Neural progenitor cell (in vitro differentiated cells): ENCODE measurements at regions not wholly inside any gene's neighbourhood (a gene's known extent, or its start where the extent isn't known, plus 50 kb on each side); places are given as distances from the start of the nearest gene placed in this dataset.
A peak's percentile ranks its signal among the peaks of the same experiment; 100 is the strongest.

ENCODE experiments used
- DNase-seq: peaks from one replicate; pipeline ENCODE4 v3.0.0-alpha.2; 2016; ENCODE audit warnings: low spot score
- H2AFZ ChIP-seq: fragments of 200-600 bp; sonication (generic); replicated peaks from 2 replicates; pipeline ENCODE4 v1.6.1; 2016; ENCODE audit warnings: antibody characterized with exemption
- H3F3A ChIP-seq: fragments of 200-600 bp; sonication (generic); 2 replicates; pipeline ENCODE4 v1.6.1; 2016; ENCODE audit warnings: antibody characterized with exemption, low read depth
- H3K27ac ChIP-seq: fragments of 200-600 bp; sonication (generic); 2 replicates; pipeline ENCODE4 v1.5.1; 2016; ENCODE audit warnings: mild to moderate bottlenecking
- H3K27me3 ChIP-seq: fragments of 200-600 bp; sonication (generic); 2 replicates; pipeline ENCODE4 v1.6.1; 2016; ENCODE audit warnings: mild to moderate bottlenecking, moderate library complexity
- H3K36me3 ChIP-seq: fragments of 200-600 bp; sonication (generic); 2 replicates; pipeline ENCODE4 v1.5.1; 2016
- H3K4me1 ChIP-seq: fragments of 200-600 bp; sonication (generic); 2 replicates; pipeline ENCODE4 v1.6.1; 2016; ENCODE audit warnings: mixed run types
- H3K4me2 ChIP-seq: fragments of 200-600 bp; sonication (generic); 2 replicates; pipeline ENCODE4 v1.6.1; 2016
- H3K4me3 ChIP-seq: fragments of 200-600 bp; sonication (generic); 2 replicates; pipeline ENCODE4 v1.5.1; 2016
- H3K79me2 ChIP-seq: fragments of 200-600 bp; sonication (generic); 2 replicates; pipeline ENCODE4 v1.6.1; 2016; ENCODE audit warnings: low read depth
- H3K9ac ChIP-seq: fragments of 200-600 bp; sonication (generic); 2 replicates; pipeline ENCODE4 v1.6.1; 2016
- H3K9me3 ChIP-seq: fragments of 200-600 bp; sonication (generic); 2 replicates; pipeline ENCODE4 v1.5.1; 2016; ENCODE audit warnings: low read depth
- H4K20me1 ChIP-seq: fragments of 200-600 bp; sonication (generic); 2 replicates; pipeline ENCODE4 v1.6.1; 2016; ENCODE audit warnings: low read depth
- H3K27ac Mint-ChIP-seq: 3 replicates; pipeline ENCODE4 v1.8.0; 2021; ENCODE audit warnings: mixed read lengths
- H3K27me3 Mint-ChIP-seq: 2 replicates; pipeline ENCODE4 v1.8.0; 2022; ENCODE audit warnings: low read depth, mild to moderate bottlenecking, inconsistent platforms, moderate library complexity, mixed read lengths; ENCODE audit not compliant: insufficient read depth
- H3K36me3 Mint-ChIP-seq: 3 replicates; pipeline ENCODE4 v1.8.0; 2021; ENCODE audit warnings: mixed read lengths
- H3K4me1 Mint-ChIP-seq: 3 replicates; pipeline ENCODE4 v1.8.0; 2021; ENCODE audit warnings: mixed read lengths
- H3K4me3 Mint-ChIP-seq: 3 replicates; pipeline ENCODE4 v1.8.0; 2021; ENCODE audit warnings: mild to moderate bottlenecking, moderate library complexity, mixed read lengths
- H3K9me3 Mint-ChIP-seq: 3 replicates; pipeline ENCODE4 v1.8.0; 2020; ENCODE audit warnings: mixed read lengths
- EZH2 ChIP-seq: fragments of 200-600 bp; sonication (generic); IDR thresholded peaks from 2 replicates; pipeline ENCODE4 v1.6.1; 2017; ENCODE audit warnings: antibody characterized with exemption, mild to moderate bottlenecking, moderate library complexity
- EZH2phosphoT487 ChIP-seq: fragments of 200-600 bp; sonication (generic); IDR thresholded peaks from 2 replicates; pipeline ENCODE4 v1.6.1; 2017; ENCODE audit warnings: antibody characterized with exemption
- TF ChIP-seq, protein P1 (sequence below): fragments of 200-600 bp; sonication (generic); IDR thresholded peaks from 2 replicates; pipeline ENCODE4 v1.5.1; 2017; ENCODE audit warnings: antibody characterized with exemption, mild to moderate bottlenecking

DNA sequence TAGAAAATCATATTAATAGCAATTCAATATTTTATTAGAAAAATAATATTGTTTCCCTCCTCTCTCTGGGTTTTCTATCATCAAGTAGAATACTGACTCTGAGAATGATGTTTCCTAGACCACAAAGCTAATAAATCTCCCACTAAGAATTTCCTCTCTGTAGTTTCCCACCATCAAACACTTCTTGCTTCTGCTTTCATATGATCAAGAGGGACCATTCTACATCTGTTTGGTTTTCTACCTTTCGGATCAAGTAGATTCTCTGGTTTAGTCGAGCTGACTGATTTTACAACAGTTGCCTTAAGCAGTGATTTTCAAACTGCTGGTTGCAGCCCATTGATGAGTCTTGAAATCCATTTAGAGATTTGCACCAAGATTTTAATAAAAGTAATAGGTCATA, 240.2 kb upstream of the PTBP2 start:
- H3K27me3 ChIP-seq: peaks cover 23% of the 10 kb centered on the region
- peaks cover 49% of the 10 kb centered on the region for H3K4me1 Mint-ChIP-seq
- TF ChIP-seq, protein P1, sequence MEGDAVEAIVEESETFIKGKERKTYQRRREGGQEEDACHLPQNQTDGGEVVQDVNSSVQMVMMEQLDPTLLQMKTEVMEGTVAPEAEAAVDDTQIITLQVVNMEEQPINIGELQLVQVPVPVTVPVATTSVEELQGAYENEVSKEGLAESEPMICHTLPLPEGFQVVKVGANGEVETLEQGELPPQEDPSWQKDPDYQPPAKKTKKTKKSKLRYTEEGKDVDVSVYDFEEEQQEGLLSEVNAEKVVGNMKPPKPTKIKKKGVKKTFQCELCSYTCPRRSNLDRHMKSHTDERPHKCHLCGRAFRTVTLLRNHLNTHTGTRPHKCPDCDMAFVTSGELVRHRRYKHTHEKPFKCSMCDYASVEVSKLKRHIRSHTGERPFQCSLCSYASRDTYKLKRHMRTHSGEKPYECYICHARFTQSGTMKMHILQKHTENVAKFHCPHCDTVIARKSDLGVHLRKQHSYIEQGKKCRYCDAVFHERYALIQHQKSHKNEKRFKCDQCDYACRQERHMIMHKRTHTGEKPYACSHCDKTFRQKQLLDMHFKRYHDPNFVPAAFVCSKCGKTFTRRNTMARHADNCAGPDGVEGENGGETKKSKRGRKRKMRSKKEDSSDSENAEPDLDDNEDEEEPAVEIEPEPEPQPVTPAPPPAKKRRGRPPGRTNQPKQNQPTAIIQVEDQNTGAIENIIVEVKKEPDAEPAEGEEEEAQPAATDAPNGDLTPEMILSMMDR: no peak
- TF ChIP-seq EZH2 (no peak), EZH2phosphoT487 (no peak)

DNA sequence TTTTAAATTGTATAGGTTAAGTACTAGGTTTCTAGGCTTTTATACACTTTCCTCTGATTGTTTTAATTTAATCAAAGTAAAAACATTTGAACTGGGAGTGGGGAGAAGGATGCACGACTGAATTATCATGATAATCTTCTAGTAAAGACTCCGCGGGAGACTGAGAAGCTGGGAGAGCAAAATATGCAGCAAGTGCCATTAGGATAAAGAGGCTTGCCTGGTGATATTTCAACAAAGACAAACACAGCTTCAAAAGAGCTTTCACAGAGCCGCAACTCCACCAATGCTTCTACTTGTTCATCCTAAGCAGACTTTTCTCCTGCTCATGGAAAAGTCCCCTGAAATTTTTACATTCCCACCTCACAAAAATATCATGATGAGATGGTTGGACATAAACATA, 239.0 kb upstream of the PTBP2 start:
- Mint-ChIP-seq H3K9me3 (peaks cover 4% of the 10 kb centered on the region), H3K4me1 (peaks cover 47% of the 10 kb centered on the region), H3K4me3 (peak overlapping the region; percentile 28), H3K36me3 (no peaks in the 10 kb centered on the region), H3K27me3 (no peaks in the 10 kb centered on the region), H3K27ac (peak overlapping the region; percentile 97)
- Histone ChIP-seq H3K27ac (peak overlapping the region; percentile 76), H2AFZ (peak overlapping the region; percentile 66), H3K79me2 (no peaks in the 10 kb centered on the region), H3K4me3 (peak overlapping the region; percentile 19), H3K27me3 (peaks cover 11% of the 10 kb centered on the region), H3K4me1 (peaks cover 37% of the 10 kb centered on the region), H3K4me2 (peak overlapping the region; percentile 57), H3K36me3 (no peaks in the 10 kb centered on the region), H3K9me3 (no peaks in the 10 kb centered on the region), H4K20me1 (no peaks in the 10 kb centered on the region), H3F3A (peaks cover 8% of the 10 kb centered on the region), H3K9ac (no peak overlapping the region)
- DNase-seq: peak; percentile 67
- TF ChIP-seq, protein P1: no peak
- TF ChIP-seq EZH2phosphoT487 (peak; percentile 39), EZH2 (no peak)

More for the DNA sequence above, 240.2 kb upstream of the PTBP2 start:
- Histone ChIP-seq H3K4me3 (no peak overlapping the region), H2AFZ (no peak overlapping the region), H3F3A (peaks cover 8% of the 10 kb centered on the region), H3K79me2 (no peaks in the 10 kb centered on the region), H3K4me2 (no peak overlapping the region), H3K27ac (no peak overlapping the region), H4K20me1 (no peaks in the 10 kb centered on the region), H3K36me3 (no peaks in the 10 kb centered on the region), H3K9me3 (no peaks in the 10 kb centered on the region), H3K9ac (no peak overlapping the region), H3K4me1 (peaks cover 26% of the 10 kb centered on the region)
- H3K27me3 Mint-ChIP-seq: no peaks in the 10 kb centered on the region
- DNase-seq: no peak
- peaks cover 4% of the 10 kb centered on the region for H3K9me3 Mint-ChIP-seq
- no peaks in the 10 kb centered on the region for H3K36me3 Mint-ChIP-seq
- peak overlapping the region; percentile 25 for H3K27ac Mint-ChIP-seq
- H3K4me3 Mint-ChIP-seq: no peak overlapping the region

DNA sequence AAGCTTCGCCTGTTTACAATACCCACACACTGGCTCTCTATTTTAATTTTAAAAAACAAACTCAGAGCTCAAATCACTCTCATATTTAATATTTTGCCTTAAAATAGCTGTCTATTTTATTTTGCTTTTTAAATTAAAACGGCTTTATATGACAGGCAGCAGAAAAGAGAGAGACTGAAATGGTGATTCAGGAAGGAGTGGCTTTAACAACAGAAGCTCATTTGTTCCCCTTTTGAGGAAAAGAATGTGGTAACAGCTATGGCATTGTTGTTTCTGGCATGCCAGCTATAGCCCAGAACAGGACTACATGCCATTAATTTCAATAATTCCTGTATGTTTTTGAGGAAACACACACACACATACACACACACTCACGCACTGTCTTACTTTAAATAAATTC, 234.2 kb upstream of the PTBP2 start:
- H3K27me3 Mint-ChIP-seq: no peaks in the 10 kb centered on the region

More for the DNA sequence above, 234.2 kb upstream of the PTBP2 start:
- H2AFZ ChIP-seq: peak overlapping the region; percentile 32
- peaks cover 4% of the 10 kb centered on the region for H3K9me3 Mint-ChIP-seq
- H3K4me2 ChIP-seq: peak overlapping the region; percentile 48
- no peak overlapping the region for H3K4me3 Mint-ChIP-seq
- H4K20me1 ChIP-seq: no peaks in the 10 kb centered on the region
- peaks cover 7% of the 10 kb centered on the region for H3F3A ChIP-seq
- no peak for DNase-seq
- H3K27me3 ChIP-seq: no peaks in the 10 kb centered on the region
- H3K4me3 ChIP-seq: no peak overlapping the region
- H3K27ac ChIP-seq: no peak overlapping the region
- H3K4me1 Mint-ChIP-seq: peaks cover 32% of the 10 kb centered on the region
- no peak overlapping the region for H3K27ac Mint-ChIP-seq
- H3K79me2 ChIP-seq: no peaks in the 10 kb centered on the region
- no peaks in the 10 kb centered on the region for H3K36me3 ChIP-seq
- TF ChIP-seq, protein P1: no peak
- TF ChIP-seq EZH2phosphoT487: no peak
- no peak for TF ChIP-seq EZH2
- H3K9ac ChIP-seq: no peak overlapping the region
- H3K4me1 ChIP-seq: peaks cover 37% of the 10 kb centered on the region
- H3K36me3 Mint-ChIP-seq: no peaks in the 10 kb centered on the region
- no peaks in the 10 kb centered on the region for H3K9me3 ChIP-seq
